ENCODE measurements at regions not wholly inside any gene's neighbourhood (a gene's known extent, or its start where the extent isn't known, plus 50 kb on each side); places are given as distances from the start of the nearest gene placed in this dataset.

- POLR2A ChIA-PET (ENCODE audit: low non-redundant PET) = no interaction called here
- TF ChIP-seq CTCF (conservative IDR thresholded peaks at IDR 0.05; ENCODE audit: low read depth) = no peak
- CTCF ChIA-PET = interaction anchor here (0.6 kb wide), 1 partner anchor 19 kb away, joined by 3 read pairs; no protein-coding TSS in a partner anchor
- no peak overlapping the region for H3K27ac ChIP-seq
- DNase-seq (ENCODE audit: low spot score) = no peak
Observed at GRCh38 chr1:47684964-47685762, 247.3 kb downstream of the FOXD2 start.

GRCh38 chr1:47685763-47686066 lies 247.9 kb downstream of the FOXD2 start:
- CTCF ChIA-PET = interaction anchor here (0.6 kb wide), 1 partner anchor 18 kb away, joined by 3 read pairs; no protein-coding TSS in a partner anchor

GRCh38 chr1:47686731-47687630 lies 249.1 kb downstream of the FOXD2 start:
- ChIA-PET POLR2A (ENCODE audit: low non-redundant PET) (no interaction called here), CTCF (interaction anchor here (0.9 kb wide), 1 partner anchor 23 kb away, joined by 5 read pairs; no protein-coding TSS in a partner anchor)
- DNase-seq (ENCODE audit: low spot score) = no peak
- no peak overlapping the region for H3K27ac ChIP-seq
- no peak for TF ChIP-seq CTCF (conservative IDR thresholded peaks at IDR 0.05; ENCODE audit: low read depth)

More at GRCh38 chr1:47685763-47686066, 247.9 kb downstream of the FOXD2 start:
- POLR2A ChIA-PET (ENCODE audit: low non-redundant PET) = no interaction called here
- no peak overlapping the region for H3K27ac ChIP-seq
- TF ChIP-seq CTCF (conservative IDR thresholded peaks at IDR 0.05; ENCODE audit: low read depth) = no peak
- no peak for DNase-seq (ENCODE audit: low spot score)

- CTCF ChIA-PET = no interaction called here
- no peak for TF ChIP-seq CTCF (conservative IDR thresholded peaks at IDR 0.05; ENCODE audit: low read depth)
- DNase-seq (ENCODE audit: low spot score) = no peak
- POLR2A ChIA-PET (ENCODE audit: low non-redundant PET) = no interaction called here
- no peak overlapping the region for H3K27ac ChIP-seq
Observed at GRCh38 chr1:47687631-47688460, 250.0 kb downstream of the FOXD2 start.

- ChIA-PET POLR2A (ENCODE audit: low non-redundant PET) (no interaction called here), CTCF (no interaction called here)
- no peak for TF ChIP-seq CTCF (conservative IDR thresholded peaks at IDR 0.05; ENCODE audit: low read depth)
- no peak overlapping the region for H3K27ac ChIP-seq
- DNase-seq (ENCODE audit: low spot score) = no peak
Observed at GRCh38 chr1:47688461-47689296, 250.8 kb downstream of the FOXD2 start.

Data from RWPE1 (cell line).